Stimulated activated naive CD8-positive, alpha-beta T cell treated with anti-CD3 and anti-CD28 coated beads, Interleukin-15, amount 100 ng/mL, for 72 hours (primary cell): ENCODE measurements at regions not wholly inside any gene's neighbourhood (a gene's known extent, or its start where the extent isn't known, plus 50 kb on each side); places are given as distances from the start of the nearest gene placed in this dataset.

Experiments
- ATAC-seq: fragments of 150-1000 bp; cut with Tn5 transposase; 2 replicates; pipeline ENCODE4 v1.10.0; 2021; ENCODE audit warnings: mild to moderate bottlenecking, moderate library complexity
- DNase-seq, 2 donors: peaks; one replicate each; pipeline ENCODE4 v3.0.0; 2021 to 2022
- H3K27ac Mint-ChIP-seq, 2 donors: one replicate each; pipeline ENCODE4 v1.8.0; 2022; ENCODE audit warnings: mild to moderate bottlenecking in 2 of 2, mixed read lengths in 2 of 2, moderate library complexity in 2 of 2
- H3K27me3 Mint-ChIP-seq: one replicate; pipeline ENCODE4 v1.8.0; 2022; ENCODE audit warnings: mixed read lengths
- H3K4me1 Mint-ChIP-seq: one replicate; pipeline ENCODE4 v1.8.0; 2022; ENCODE audit warnings: mild to moderate bottlenecking, mixed read lengths
- H3K4me3 Mint-ChIP-seq, 2 donors: one replicate each; pipeline ENCODE4 v1.8.0; 2022; ENCODE audit warnings: mild to moderate bottlenecking in 2 of 2, mixed read lengths in 2 of 2, moderate library complexity in 1 of 2
- H3K9me3 Mint-ChIP-seq, 2 donors: one replicate each; pipeline ENCODE4 v1.8.0; 2022; ENCODE audit warnings: mixed read lengths in 2 of 2

DNA sequence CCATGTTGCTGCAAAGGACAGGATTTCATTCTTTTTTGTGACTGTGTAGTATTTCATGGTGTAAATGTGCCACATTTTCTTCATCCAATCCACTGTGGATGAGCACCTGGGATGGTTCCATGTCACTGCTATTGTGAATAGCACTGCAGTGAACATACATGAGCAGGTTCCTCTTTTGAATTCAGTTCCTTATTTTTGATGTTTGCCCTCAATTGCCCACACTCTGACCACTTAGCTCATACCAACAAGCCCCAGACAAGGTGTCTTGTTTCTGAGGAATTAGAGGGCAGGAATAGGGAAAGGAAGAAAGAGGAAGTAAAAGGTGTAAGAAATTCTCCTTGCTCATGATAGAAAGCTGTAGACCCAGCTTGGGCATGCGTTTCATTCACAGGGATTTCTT lies 244.2 kb upstream of the ZNF507 start:
- DNase-seq, result no peak
- H3K27ac Mint-ChIP-seq, result no peak overlapping the region
- H3K4me1 Mint-ChIP-seq, result peaks cover 5% of the 10 kb centered on the region
- no peak for ATAC-seq
- peaks cover 32% of the 10 kb centered on the region for H3K27me3 Mint-ChIP-seq
- peaks cover 10 to 14% of the 10 kb centered on the region in 2 donors for H3K9me3 Mint-ChIP-seq
- no peak overlapping the region for H3K4me3 Mint-ChIP-seq

DNA sequence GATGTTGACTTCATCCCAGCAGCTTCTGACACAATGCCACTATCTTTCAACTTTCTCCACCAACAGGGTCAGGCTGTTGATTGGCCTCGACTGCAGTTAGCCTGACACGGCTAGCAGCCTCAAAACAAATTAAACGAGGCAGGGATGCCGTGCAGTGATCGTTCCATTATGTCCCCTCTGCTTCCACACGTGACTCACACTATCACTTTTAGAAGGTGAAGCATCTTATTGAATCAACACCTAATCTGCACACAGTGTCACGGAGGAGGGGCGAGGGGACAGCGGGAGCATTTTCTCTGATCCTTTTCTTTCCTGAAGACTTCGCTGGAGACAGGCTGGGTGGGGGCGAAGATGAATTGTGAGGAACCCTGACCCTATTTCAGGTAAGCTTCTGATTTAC lies 241.9 kb upstream of the ZNF507 start:
- ATAC-seq (no peak), DNase-seq (no peak)
- Mint-ChIP-seq H3K4me3 (no peak overlapping the region), H3K27ac (no peak overlapping the region), H3K9me3 (peaks cover 10 to 14% of the 10 kb centered on the region in 2 donors), H3K27me3 (peaks cover 37% of the 10 kb centered on the region), H3K4me1 (peaks cover 5% of the 10 kb centered on the region)

GRCh38 chr19:32104153-32104849 lies 241.1 kb upstream of the ZNF507 start:
- Mint-ChIP-seq H3K27me3 (peaks cover 37% of the 10 kb centered on the region), H3K4me3 (no peak overlapping the region), H3K4me1 (peaks cover 5% of the 10 kb centered on the region), H3K27ac (no peak overlapping the region), H3K9me3 (peaks cover 8 to 14% of the 10 kb centered on the region in 2 donors)
- DNase-seq (no peak), ATAC-seq (no peak)

DNA sequence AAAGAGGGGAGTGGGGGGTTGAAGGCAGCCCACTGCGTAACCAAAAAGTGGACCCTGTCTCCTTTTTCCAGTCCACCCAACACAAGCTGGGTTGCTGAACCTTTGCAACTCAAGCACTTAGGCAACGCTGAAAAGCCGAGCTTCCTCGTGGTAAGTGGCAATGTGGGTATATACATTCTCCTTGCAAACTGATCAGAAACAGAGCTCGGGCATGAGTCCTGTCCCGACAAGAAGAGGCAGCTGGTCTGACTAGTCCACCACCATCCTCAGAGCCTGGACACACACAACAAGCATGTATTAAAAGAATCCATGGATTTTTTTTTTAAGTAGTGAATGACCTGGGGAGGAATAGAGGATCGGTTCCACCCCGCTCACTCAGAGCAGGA lies 240.6 kb upstream of the ZNF507 start:
- peaks cover 37% of the 10 kb centered on the region for H3K27me3 Mint-ChIP-seq
- DNase-seq, result no peak
- peaks cover 2 to 9% of the 10 kb centered on the region in 2 donors for H3K9me3 Mint-ChIP-seq
- ATAC-seq, result no peak
- no peak overlapping the region for H3K27ac Mint-ChIP-seq
- no peak overlapping the region for H3K4me3 Mint-ChIP-seq
- peaks cover 5% of the 10 kb centered on the region for H3K4me1 Mint-ChIP-seq

DNA sequence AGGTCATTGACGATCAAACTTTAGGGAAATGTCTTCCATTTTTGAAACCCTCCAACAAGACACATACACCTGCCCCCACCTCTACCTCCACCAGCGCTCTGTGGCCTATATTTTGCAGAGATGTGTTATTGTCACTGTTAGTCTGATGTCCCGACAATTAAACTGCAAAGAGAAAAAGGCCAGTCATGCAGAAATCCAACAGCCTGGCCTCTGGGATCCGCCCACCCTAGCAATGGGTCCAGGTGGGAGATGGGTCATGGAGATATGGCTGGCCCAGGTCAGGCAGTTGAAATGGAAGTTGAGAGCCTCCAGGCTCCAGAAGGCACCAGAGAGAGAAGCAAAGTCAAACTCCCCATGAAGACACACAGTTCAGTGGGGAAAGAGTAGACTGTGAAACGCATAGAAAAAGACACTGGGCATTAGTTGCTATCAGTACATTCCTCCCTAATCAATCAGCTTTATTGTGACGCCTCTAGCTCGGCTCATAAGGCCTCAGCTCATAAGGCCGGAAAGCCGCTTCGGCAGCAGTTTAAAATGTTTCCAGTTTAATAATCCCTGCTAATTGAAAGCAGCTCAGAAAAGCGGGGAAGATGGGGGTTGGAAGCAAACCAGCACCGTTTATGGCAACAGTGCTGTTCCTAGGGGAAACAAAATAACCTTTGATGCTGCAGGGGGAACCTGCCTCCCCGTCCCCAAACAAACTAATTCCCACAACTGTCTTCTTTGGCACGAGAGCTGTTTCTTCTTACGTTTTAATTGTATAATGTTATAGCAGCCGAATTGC lies 239.7 kb upstream of the ZNF507 start:
- H3K4me1 Mint-ChIP-seq, result peaks cover 5% of the 10 kb centered on the region
- peaks cover 37% of the 10 kb centered on the region for H3K27me3 Mint-ChIP-seq
- no peak overlapping the region for H3K27ac Mint-ChIP-seq

DNA sequence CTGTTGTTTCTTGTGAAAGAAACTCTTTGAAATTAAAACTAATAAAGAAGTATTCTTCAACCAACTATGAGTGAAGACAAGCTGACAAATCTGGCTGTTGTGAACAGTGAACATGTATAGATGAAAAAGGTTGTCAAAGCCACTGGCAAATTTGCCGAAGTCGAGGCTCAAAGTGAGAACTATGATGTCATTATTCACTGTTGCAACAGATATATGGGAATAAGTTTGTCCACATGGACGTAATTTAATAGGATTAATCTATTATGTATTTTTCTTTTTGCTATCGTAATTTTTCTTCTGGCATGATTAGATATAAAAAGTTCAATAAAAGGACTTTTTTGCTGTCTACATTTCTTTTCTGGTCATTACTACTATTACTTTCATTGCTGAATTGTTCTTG lies 223.2 kb upstream of the ZNF507 start:
- ATAC-seq, result no peak
- H3K27me3 Mint-ChIP-seq, result peaks cover 31% of the 10 kb centered on the region
- no peak overlapping the region for H3K4me3 Mint-ChIP-seq
- H3K4me1 Mint-ChIP-seq, result no peaks in the 10 kb centered on the region
- DNase-seq, result no peak
- peaks cover 12 to 20% of the 10 kb centered on the region in 2 donors for H3K9me3 Mint-ChIP-seq
- no peak overlapping the region for H3K27ac Mint-ChIP-seq

More for the DNA sequence above, 239.7 kb upstream of the ZNF507 start:
- no peak overlapping the region for H3K4me3 Mint-ChIP-seq
- ATAC-seq (no peak), DNase-seq (no peak)
- H3K9me3 Mint-ChIP-seq, result peaks cover 0 to 4% of the 10 kb centered on the region in 2 donors

GRCh38 chr19:32123355-32123940 lies 222.0 kb upstream of the ZNF507 start:
- no peak for ATAC-seq
- H3K27me3 Mint-ChIP-seq, result peaks cover 31% of the 10 kb centered on the region
- H3K4me3 Mint-ChIP-seq, result no peak overlapping the region
- no peak overlapping the region for H3K27ac Mint-ChIP-seq
- DNase-seq, result no peak
- peaks cover 4 to 12% of the 10 kb centered on the region in 2 donors for H3K9me3 Mint-ChIP-seq
- no peaks in the 10 kb centered on the region for H3K4me1 Mint-ChIP-seq

DNA sequence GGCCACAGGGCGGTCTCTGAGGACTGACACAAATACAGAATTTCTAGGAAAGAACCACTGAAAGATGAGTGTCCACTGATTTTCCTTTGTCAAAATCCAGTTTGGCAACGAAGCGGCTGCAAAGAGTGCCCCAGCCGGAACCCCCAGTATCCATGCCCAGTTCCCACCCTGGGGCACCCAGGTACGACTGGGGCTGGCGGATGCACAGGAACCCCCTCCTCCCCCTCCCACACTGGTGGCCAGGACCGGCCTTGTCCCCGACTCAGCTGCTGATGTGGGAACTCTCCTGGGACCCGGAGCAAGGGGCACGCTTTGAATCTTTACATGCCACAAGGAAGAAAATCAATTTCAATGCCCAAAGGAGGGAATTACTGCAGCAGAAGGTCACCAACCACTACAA lies 220.8 kb upstream of the ZNF507 start:
- H3K4me1 Mint-ChIP-seq, result no peaks in the 10 kb centered on the region
- no peak overlapping the region for H3K27ac Mint-ChIP-seq
- ATAC-seq, result no peak
- peaks cover 31% of the 10 kb centered on the region for H3K27me3 Mint-ChIP-seq
- no peak for DNase-seq
- peaks cover 0 to 7% of the 10 kb centered on the region in 2 donors for H3K9me3 Mint-ChIP-seq
- H3K4me3 Mint-ChIP-seq, result no peak overlapping the region

DNA sequence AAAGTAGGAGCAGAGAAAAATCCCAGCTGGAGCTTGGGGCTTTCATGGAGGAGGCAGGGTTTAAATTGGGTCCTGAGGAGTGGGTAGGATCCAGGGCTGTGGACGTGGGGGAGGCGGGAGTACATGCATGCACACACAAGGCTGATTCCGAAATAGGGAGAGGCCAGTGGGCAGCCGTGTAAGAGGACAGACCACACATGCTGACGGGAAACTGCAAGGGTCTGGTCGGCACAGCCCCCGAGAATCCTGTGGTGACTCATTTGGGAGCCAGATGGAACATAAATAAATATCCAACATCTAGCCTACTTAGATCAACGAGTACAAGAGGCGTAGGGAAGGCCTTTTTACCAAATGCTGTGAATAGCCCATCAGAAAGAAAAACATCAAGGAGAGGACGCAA lies 216.3 kb upstream of the ZNF507 start:
- peaks cover 16% of the 10 kb centered on the region for H3K27me3 Mint-ChIP-seq
- no peak for DNase-seq

GRCh38 chr19:32130332-32130731 lies 215.1 kb upstream of the ZNF507 start:
- DNase-seq (no peak), ATAC-seq (no peak)
- peaks cover 7% of the 10 kb centered on the region for H3K27me3 Mint-ChIP-seq
- no peak overlapping the region for H3K4me3 Mint-ChIP-seq
- no peaks in the 10 kb centered on the region for H3K4me1 Mint-ChIP-seq
- H3K9me3 Mint-ChIP-seq, result peaks cover 0 to 7% of the 10 kb centered on the region in 2 donors
- H3K27ac Mint-ChIP-seq, result no peak overlapping the region

More for the DNA sequence above, 216.3 kb upstream of the ZNF507 start:
- Mint-ChIP-seq H3K4me1 (no peaks in the 10 kb centered on the region), H3K27ac (no peak overlapping the region), H3K9me3 (peaks cover 0 to 7% of the 10 kb centered on the region in 2 donors), H3K4me3 (no peak overlapping the region)
- no peak for ATAC-seq

DNA sequence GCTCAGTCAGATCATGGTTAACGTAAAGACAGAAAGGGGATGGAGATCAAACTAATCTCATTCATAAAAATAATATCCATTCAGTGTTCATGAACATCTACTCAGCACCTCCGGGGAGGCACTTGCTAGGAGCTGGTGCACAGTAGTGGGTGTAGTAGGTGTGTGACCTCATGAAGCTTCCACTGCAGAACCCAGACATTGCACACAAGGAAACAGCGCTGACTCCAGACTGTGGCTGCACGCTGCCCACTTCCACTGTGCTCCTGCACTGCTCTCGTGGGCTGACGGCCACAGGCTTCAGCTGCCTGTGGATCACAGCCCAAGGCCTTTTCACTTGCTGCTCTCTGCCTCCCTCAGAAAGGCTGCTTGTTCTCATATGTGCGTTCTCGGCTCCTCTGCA lies 214.4 kb upstream of the ZNF507 start:
- Mint-ChIP-seq H3K27me3 (peaks cover 6% of the 10 kb centered on the region), H3K4me3 (no peak overlapping the region), H3K9me3 (peaks cover 0 to 7% of the 10 kb centered on the region in 2 donors), H3K27ac (no peak overlapping the region), H3K4me1 (no peaks in the 10 kb centered on the region)
- no peak for ATAC-seq
- DNase-seq, result no peak

DNA sequence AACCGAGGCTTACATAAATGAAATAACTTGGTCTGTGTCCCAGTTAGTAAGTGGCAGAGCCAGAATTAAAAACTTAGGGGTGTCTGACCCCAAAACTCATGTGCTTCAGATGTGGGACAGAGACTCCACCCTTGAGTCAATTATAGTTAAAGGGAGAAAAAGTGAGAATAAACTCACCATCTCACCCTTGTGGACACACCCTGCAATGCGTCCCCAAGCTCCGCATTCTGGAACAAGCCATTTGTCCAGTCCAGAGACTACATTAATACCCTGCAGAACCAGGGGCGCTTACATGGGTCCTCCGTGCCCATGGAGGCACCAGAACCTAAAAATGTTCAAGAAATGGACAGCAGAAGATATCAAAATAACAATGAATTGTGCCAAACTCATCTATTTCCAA lies 207.0 kb upstream of the ZNF507 start:
- no peak for ATAC-seq
- H3K27ac Mint-ChIP-seq, result no peak overlapping the region
- H3K4me3 Mint-ChIP-seq, result no peak overlapping the region
- H3K4me1 Mint-ChIP-seq, result no peaks in the 10 kb centered on the region
- no peaks in the 10 kb centered on the region for H3K9me3 Mint-ChIP-seq
- no peak for DNase-seq
- H3K27me3 Mint-ChIP-seq, result no peaks in the 10 kb centered on the region

GRCh38 chr19:32141840-32142511 lies 203.4 kb upstream of the ZNF507 start:
- no peak for ATAC-seq
- H3K4me1 Mint-ChIP-seq, result no peaks in the 10 kb centered on the region

GRCh38 chr19:32146664-32147063 lies 198.7 kb upstream of the ZNF507 start:
- Mint-ChIP-seq H3K4me1 (no peaks in the 10 kb centered on the region), H3K4me3 (no peak overlapping the region), H3K27me3 (no peaks in the 10 kb centered on the region), H3K27ac (no peak overlapping the region), H3K9me3 (peaks cover 24 to 35% of the 10 kb centered on the region in 2 donors)
- ATAC-seq (no peak), DNase-seq (no peak)

More at GRCh38 chr19:32141840-32142511, 203.4 kb upstream of the ZNF507 start:
- DNase-seq, result no peak
- no peak overlapping the region for H3K4me3 Mint-ChIP-seq
- H3K27me3 Mint-ChIP-seq, result no peaks in the 10 kb centered on the region
- peaks cover 7 to 29% of the 10 kb centered on the region in 2 donors for H3K9me3 Mint-ChIP-seq
- H3K27ac Mint-ChIP-seq, result peak overlapping the region in 1 of 2 donors; percentile 72

- Mint-ChIP-seq H3K27ac (no peak overlapping the region), H3K9me3 (peaks cover 20 to 22% of the 10 kb centered on the region in 2 donors), H3K27me3 (no peaks in the 10 kb centered on the region), H3K4me3 (no peak overlapping the region), H3K4me1 (no peaks in the 10 kb centered on the region)
- DNase-seq (no peak), ATAC-seq (no peak)
These were observed 194.8 kb upstream of the ZNF507 start for GRCh38 chr19:32150605-32151004.
